D721Med (cell line): ENCODE measurements at regions not wholly inside any gene's neighbourhood (a gene's known extent, or its start where the extent isn't known, plus 50 kb on each side); places are given as distances from the start of the nearest gene placed in this dataset.

ENCODE experiments used
- DNase-seq: peaks from one replicate; pipeline ENCODE4 v3.0.0; 2011; ENCODE audit warnings: low spot score; ENCODE audit not compliant: insufficient read length
- FAIRE-seq: peaks from 2 replicates; lab custom pipeline; 2011; peaks lifted over from hg19 to GRCh38; lab: Jason Lieb, UNC
- CTCF ChIP-seq: IDR thresholded peaks from 2 replicates; pipeline ENCODE4 v1.5.1; 2012; ENCODE audit warnings: mild to moderate bottlenecking, control low read depth; ENCODE audit not compliant: insufficient read depth; ENCODE audit errors: missing control alignments

- no peak for FAIRE-seq
- no peak for TF ChIP-seq CTCF
These were observed 195.3 kb upstream of the EPHA4 start for GRCh38 chr2:221767106-221768012.

GRCh38 chr2:221762496-221762895 is 190.4 kb upstream of the EPHA4 start:
- DNase-seq (no peak), FAIRE-seq (no peak)
- no peak for TF ChIP-seq CTCF

More at GRCh38 chr2:221767106-221768012, 195.3 kb upstream of the EPHA4 start:
- no peak for DNase-seq

- no peak for TF ChIP-seq CTCF
- FAIRE-seq, result peak; percentile 48
- DNase-seq, result no peak
These were observed 189.2 kb upstream of the EPHA4 start for GRCh38 chr2:221761260-221761659.

- FAIRE-seq (no peak), DNase-seq (no peak)
- no peak for TF ChIP-seq CTCF
These were observed 186.0 kb upstream of the EPHA4 start for GRCh38 chr2:221758076-221758475.

GRCh38 chr2:221753401-221753800 is 181.3 kb upstream of the EPHA4 start:
- no peak for TF ChIP-seq CTCF
- DNase-seq (no peak), FAIRE-seq (no peak)

- no peak for TF ChIP-seq CTCF
- DNase-seq (no peak), FAIRE-seq (no peak)
These were observed 180.7 kb upstream of the EPHA4 start for GRCh38 chr2:221752781-221753180.

- FAIRE-seq, result no peak
- no peak for DNase-seq
- TF ChIP-seq CTCF, result no peak
These were observed 178.2 kb upstream of the EPHA4 start for GRCh38 chr2:221750316-221750715.
